ENCODE measurements at regions not wholly inside any gene's neighbourhood (a gene's known extent, or its start where the extent isn't known, plus 50 kb on each side); places are given as distances from the start of the nearest gene placed in this dataset.
"Not testable (repeated sequence)": the region's sequence is repeated elsewhere in the genome, so short reads cannot be mapped to it uniquely, and the experiment has no call there.

DNA sequence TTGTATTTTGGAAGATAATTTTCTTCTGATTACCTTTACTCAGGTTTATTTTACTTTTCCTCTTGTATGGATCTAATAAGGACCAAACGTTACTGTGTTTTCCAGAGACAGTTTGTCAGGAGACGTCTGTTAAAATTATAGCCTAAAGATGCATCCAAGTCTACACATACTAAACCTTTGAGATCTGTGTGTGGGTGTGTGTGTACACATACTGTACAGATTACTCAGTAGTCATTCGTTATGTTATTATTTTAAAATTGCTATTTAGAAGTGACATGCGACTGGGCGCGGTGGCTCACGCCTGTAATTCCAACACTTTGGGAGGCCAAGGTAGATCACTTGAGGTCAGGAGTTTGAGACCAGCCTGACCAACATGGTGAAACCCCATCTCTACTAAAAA lies 51.6 kb upstream of the CNTLN start:
- DNase-seq (ENCODE audit: low read depth): no peak

DNA sequence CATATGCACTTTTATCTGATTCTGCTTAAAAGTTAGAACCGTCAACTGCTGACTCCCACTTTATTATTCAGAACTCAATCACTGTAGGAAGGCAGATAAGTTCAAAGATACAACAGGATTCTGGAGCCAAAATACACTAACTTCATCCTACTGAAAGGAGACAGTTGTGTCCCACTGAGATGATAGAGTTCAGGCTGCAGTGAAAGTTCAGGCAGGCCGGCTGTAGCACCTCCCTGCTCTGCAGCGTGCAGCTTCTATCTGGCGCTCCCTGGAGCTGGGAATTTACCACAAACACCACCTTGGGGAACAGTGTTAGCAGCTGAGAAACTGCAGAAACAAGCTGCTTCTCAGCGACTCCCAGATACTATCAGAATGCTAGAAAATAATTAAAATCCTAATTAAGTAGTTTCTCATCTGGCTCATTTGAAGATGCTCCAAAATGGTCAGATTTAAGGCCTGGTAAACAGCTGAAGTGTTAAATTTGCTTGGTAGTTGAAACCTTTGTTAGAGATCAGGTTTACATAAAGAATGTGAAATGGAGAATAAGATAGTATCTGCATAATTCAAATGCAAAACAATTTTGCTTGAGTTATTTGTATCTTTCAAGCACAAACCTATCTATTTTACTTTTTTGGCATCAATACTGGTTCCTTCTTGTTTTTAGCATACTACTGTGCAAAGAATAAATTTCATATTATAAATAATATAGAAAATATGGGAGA lies 52.3 kb upstream of the CNTLN start:
- DNase-seq (ENCODE audit: low read depth): peak; percentile 9

DNA sequence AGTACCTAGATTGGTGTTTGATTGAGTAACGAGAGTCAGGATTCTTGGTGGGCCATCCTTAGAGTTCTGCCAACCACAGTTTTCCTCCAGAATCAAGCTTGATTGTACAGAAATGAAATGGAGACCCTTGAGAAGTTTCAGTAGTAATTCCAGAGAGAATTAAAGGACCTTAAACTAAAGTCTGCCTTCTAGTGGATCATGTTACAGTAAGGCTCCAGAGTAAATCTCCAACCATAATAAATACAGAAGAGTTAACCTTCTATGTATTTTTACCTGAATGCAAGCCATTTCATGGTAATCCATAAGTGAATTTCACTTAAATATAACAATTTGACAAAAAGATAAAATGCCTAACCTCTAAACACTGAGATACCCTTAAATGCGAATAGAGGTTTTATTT lies 53.0 kb upstream of the CNTLN start:
- no peak for DNase-seq (ENCODE audit: low read depth)

DNA sequence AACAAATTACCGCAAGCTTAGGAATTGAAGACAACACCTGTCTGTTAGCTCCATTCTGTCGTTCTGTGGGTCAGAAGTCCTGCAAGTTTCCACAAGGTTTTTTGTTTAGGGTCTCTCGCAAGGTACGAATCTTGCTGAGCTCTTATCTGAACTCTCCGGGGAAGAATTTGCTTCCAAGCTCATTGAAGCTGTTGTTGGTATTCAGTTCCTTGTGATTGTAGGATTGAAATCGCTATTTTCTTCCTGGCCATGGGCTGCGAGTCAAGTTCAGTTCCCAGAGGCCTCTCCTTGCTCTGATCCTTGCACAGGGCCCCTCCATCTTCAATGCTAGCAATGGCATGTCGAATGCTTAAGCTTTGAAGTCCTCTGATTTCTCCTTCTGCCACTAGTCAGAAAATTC lies 53.5 kb upstream of the CNTLN start:
- no peak for DNase-seq (ENCODE audit: low read depth)

DNA sequence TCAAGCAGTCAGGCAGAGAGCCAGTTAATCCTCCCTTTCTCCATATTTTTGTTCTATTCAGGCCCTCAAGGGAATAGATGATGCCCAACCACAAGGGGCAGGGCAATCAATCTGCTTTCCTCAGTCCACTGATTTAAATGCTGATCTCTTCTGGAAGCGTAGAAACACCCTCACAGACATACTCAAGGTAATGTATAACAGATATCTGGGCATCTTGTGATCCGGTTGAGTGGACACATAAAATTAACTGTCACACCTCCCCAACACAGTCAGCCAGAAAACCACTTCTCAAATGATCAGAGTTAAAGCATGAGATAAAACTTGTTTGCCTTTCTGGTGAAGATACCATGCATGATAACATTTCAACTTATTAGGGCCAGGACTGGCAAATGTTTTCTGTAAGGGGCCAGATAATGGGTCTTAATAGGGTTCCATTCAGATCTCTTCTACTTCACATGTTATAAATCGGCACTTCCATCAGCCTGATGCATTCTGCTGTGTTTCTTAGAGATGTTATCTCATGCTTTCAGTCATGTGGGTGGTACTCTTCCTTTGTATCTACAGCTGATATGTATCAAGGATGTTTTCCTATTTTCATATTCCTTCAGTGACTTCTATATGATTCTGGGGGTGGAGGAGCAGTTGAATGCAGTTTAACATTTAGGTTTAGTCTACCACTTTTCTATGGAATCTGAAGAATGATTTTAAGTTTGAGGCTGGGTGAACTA lies 58.9 kb upstream of the CNTLN start:
- no peak for DNase-seq (ENCODE audit: low read depth)

DNA sequence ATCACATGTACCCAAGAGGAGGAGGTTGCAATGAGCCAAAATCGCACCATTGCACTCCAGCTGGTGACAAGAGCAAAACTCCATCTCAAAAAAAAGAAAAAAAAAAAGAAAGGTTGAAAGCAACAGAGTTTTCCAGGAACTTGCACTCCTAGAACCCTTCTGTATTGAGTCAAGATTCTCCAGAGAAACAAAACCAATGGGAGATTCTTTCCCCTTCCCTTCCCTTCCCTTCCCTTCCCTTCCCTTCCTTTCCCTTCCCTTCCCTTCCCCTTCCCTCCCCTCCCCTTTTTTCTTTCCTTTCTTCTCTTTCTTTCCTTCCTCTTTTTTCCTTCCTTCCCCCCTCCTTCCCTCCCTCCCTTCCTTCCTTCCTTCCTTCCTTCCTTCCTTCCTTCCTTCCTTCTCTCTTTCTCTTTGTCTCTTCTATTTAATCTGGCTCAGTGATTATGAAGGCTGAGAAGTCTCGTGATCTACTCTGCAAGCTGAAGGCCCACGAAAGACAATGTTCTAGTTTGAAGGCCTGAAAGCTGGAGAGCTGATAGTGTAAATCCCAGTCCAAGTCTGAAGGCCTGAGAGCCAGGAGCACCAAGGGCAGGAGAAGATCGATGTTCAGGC lies 59.6 kb upstream of the CNTLN start:
- no peak for DNase-seq (ENCODE audit: low read depth)

DNA sequence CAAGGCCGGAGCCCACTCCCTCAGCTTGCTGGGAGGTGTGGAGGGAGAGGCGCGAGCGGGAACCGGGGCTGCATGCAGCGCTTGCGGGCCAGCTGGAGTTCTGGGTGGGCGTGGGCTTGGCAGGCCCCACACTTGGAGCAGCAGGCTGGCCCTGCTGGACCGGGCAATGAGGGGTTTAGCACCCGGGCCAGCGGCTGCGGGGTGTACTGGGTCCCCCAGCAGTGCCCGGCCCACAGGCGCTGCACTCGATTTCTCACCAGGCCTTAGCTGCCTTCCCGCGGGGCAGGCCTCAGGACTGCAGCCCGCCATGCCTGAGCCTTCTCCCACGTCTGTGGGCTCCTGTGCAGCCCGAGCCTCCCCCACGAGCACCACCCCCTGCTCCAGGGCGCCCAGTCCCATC lies 62.3 kb upstream of the CNTLN start:
- DNase-seq (ENCODE audit: low read depth): not testable (repeated sequence)

DNA sequence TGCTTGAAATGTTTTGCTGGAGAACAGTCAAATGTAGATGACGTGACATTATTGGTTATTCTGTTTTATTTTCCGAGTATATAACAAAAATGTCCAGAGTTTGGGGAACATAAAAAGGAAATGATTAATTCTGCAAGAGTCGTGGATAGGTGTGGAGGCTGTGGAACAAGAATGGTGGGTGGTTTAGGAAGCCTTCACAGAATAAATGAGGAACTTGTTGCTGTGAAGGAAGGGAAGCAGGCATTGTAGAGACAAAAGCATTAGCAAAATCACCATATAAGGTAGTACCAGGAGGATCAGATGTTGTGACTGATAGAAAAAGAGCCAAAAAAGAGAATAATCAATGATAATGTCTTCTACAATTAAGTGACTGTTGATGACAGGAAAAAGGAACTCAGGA lies 66.2 kb upstream of the CNTLN start:
- no peak for DNase-seq (ENCODE audit: low read depth)

DNA sequence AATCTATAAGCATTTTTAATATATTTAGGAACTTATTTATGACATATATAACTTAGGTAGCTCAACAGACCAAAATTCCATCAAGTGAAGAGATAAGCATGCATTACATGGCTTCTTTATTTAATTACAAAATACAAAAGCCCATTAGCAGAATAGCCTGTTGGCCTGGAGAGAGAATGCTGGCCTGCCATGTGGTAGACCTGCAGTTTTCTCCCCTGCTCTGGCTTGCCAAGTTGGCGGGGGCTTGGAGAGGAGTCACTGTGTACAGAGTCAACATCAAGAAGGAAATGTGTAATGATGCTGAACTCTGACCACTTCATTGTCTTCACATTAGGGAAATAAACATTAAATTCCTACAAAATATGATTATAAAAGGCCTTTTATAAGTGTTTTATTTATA lies 69.8 kb upstream of the CNTLN start:
- no peak for DNase-seq (ENCODE audit: low read depth)

DNA sequence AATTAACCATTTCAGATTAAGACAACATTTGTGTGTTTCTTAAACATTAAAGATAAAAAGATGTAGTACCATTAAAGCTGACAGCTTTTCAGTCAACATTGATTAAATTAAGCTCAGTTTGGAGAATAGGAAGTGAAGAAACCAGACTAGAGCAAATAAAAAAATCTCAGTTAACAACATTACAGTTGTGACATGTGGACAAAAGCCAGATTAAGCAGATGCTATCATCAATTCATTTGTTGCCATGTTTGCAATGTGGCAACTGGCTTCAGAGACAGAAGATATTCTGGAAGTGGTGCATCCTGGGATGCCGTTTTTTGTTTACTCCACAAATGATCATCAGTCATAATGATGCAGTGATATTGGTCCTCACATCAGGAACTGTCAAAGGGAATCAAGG lies 70.3 kb upstream of the CNTLN start:
- no peak for DNase-seq (ENCODE audit: low read depth)

DNA sequence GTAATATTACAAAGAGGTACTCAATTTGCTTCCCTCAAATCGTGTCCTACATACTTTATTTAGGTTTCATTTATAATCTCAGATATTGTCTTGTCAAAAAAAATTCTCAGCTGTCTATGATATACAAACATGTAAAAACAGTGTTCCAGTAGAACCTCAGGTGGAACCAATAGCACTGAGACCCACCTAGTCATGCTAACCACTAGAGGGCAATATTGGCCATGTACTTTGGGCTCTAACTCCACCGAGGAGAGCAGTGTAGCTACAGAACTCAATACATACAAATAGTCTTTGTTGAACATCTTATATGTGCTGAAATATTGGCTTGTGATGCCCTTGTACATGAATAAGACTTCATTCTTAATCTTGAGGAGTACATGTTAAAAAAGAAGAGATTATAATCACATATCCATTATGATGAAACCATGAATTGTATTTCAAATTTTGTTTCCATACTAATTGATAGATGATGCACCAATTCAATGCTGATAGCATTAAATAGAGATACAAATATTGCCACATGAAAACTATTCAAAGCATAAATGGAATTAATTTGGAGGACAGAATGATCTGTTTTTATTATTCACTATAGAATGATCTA lies 71.2 kb upstream of the CNTLN start:
- peak; percentile 4 for DNase-seq (ENCODE audit: low read depth)

DNA sequence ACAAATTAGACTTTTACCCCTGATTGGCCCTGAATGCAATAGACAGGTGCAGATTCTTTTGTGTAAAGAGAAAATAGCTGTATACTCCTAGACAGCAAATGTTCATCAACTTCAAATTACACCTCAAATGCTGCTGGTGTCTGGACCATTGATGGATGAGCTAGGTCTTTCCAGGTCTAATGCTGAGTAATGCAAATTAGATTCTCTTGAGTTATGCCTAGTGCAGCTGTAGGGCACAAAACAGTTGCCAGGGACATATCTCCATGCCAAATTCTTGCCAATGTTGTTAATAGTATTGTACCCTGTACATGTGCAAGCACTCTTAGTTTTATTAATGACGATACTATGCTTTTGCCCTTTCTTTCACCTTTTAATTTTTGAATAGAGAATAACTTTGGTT lies 72.3 kb upstream of the CNTLN start:
- no peak for DNase-seq (ENCODE audit: low read depth)

DNA sequence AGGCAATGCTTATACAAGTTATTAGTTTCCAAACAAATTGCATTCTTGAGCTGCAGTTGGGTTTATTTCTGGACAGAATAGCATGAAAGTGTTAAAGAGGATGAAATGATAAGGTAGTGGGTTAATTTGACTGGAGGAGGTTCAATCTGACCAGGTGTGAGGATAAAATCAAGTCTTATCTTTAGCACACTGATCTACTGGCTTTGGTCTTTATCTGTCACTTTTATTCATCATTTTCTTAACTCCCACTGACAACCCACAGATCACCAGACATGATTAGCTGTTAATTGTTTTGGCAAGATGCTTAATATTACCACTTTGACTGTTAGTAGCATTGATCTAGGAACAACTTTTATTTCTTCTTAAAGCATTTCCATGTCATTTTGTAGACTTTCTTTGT lies 74.4 kb upstream of the CNTLN start:
- DNase-seq (ENCODE audit: low read depth): no peak

DNA sequence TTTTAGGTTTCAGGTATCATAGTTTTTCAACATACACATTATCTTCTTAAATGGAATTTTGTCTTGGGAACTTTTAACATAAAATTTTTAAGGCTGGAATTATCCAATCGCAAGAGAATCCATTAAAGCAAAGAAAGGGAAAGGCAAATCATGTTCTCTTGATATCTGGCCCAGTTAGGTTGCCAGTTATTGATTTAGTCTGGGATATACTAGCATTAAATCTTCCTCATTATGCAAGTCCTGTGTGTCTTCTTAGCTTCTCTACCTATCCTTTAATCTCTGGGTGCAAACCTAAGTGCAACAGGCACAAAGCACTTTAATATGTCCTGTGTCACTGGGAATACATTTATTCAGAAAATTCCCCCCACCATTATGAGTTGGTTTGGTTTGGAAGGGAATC lies 75.4 kb upstream of the CNTLN start:
- DNase-seq (ENCODE audit: low read depth): no peak

DNA sequence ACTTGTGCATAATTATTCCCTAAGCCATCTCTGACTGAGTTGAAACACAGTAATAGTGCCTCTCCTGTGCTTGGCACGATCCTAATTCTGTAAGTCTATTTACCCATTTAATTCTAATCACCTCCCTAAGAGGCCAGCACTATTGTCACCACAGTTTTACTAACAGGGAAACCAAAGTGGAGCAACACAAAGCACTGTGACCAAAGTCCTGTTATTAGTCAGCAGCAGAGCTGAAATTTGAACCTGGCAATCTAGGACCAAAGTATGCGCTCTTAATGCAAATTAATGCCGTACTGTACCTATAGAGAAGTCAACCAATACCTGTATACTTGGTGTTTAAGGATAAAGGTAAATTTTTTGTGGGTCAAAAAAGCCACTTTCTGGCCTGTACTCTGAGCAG lies 77.1 kb upstream of the CNTLN start:
- DNase-seq (ENCODE audit: low read depth): no peak

DNA sequence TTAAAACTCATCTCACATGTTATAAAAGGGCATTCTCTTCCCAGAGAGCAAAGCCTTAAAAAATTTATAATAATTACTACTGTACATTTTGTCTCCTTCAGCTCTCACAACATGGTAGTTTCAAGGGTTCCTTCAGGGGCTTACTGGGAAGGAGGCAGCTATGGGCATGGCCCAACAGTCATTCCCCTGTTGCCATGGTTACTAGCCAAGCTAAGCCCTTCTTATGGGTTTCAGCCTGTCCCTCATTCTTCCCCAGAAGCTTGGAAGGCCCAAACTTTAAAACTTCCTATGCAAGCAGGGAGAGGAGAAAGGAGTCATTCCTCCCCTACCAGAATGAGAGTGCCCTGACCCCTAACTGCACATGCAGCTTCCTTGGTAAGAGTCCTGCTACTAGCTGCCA lies 82.2 kb upstream of the CNTLN start:
- DNase-seq (ENCODE audit: low read depth): no peak

DNA sequence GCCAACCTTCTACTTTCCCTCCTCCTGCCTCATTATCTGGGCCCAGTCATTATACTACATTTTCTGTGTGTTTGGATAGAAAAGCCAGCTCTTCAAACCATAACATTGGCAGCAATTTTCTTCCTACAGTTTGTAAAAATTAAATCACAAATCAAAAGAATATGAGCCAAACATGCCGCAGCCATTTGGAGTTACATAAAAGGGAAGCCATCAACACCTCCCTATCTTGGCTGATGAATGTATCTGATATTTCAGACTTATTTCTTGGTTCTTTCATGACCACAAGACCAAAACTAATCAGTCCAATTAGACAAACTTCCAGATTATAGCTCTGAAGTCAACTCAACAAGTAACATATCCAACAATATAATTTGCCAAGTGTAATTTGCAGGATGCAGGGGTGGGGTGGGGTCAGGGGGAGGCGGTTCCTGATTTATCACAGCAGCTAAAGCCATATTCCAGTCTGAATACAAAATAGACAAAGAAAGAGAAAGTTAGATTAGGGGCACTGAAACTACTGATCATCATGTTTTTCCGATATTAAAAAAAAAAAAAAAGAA lies 89.4 kb upstream of the CNTLN start:
- no peak for DNase-seq (ENCODE audit: low read depth)

DNA sequence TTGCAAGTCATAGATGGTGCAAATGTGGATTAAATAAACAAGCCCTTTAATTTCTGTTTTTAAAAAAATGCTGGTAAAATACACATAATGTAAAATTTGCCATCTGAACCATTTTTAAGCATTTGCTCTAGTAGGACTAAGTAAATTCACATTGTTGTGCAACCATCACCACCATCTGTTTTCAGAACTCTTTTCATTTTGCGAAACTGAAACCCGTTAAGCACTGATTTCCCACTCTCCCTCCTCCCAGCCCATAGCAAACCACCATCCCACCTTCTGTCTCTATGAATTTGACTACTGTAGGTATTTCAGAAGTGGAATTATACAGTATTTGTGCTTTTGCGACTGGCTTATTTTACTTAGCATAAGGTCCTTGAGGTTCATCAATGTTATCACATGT lies 103.3 kb upstream of the CNTLN start:
- no peak for DNase-seq (ENCODE audit: low read depth)

DNA sequence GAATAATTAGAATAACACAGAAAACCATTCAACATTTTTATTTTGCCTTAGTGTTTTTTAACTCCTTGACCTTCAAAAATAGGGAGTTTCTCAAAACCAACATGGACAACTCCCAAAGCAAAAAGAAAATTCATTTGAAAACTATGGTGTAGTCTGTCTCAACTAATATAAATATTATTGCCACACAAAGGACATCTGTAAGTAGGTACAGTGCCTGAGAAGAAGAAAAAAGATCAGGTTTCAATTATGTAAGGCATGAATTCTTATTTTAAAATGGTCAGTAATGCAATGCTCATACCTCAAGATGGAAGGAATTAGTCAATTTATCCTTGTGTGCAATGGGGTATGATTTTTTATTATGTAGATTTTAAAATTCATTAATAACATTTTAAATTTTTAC lies 109.6 kb upstream of the CNTLN start:
- no peak for DNase-seq (ENCODE audit: low read depth)

DNA sequence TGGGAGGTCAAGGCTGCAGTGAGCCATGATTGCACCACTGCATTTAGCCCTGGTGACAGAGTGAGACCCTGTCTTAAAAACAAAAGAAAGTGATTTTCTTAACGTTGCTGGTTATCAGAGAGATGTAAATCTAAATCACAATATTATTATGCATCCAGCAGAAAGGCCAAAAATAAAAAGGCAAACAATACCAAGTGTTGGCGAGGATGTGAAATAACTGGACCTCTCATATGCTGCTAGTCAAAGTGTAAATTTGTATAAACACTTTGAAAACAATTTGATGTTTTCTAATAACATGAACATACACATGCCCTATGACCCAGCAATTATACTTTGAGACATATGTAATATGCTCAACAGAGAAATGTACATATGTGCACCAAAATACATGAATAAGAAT lies 110.7 kb upstream of the CNTLN start:
- DNase-seq (ENCODE audit: low read depth): no peak

DNA sequence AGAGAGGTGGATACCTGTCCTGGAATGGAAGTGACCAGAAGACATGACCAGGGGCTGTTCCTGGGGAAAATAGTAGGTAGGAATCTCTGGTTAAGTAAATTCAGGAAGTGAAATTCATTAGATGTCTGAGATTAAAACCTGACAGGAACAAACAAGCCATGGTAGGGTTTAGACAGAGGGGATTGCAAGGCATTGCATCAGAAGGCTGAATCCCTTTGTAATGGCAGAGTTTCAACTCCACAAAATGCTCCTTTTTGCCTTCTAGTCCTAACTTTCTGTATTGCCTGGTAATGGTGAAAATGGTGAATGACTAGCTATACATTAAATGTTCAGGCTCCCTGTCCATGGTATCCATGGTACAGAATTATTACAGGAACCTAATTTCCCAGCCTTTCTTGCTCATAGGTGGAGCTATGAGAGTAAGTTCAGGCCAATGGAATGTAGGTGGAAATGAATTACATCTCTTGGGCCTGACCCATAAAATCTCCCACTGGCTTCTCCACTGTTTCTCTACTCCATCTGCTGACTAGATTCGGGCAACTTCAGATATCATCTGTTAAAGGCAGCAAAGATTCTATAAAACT lies 113.4 kb upstream of the CNTLN start:
- no peak for DNase-seq (ENCODE audit: low read depth)

DNA sequence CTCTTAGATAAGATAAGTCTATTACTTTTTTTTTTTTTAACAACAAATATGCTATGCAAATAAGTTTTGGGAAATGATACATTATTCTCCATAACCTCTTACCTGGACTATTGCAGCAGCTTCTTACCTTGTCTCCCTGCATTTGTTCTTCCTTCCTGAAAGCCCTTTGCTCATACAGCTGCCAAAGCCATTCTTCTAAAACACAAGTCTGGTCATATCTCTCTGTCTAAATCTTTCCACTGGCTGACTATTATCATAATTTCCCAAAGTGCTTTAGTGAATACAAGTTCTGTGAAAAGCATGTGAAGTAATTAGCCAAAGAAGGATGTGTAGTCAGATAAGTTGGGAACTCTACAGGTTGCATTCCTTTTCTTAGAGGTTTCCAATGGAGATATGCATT lies 115.4 kb upstream of the CNTLN start:
- no peak for DNase-seq (ENCODE audit: low read depth)
